DND-41 (cell line): ENCODE measurements at regions not wholly inside any gene's neighbourhood (a gene's known extent, or its start where the extent isn't known, plus 50 kb on each side); places are given as distances from the start of the nearest gene placed in this dataset.
"Not testable (repeated sequence)": the region's sequence is repeated elsewhere in the genome, so short reads cannot be mapped to it uniquely, and the experiment has no call there.

Experiments
- EZH2 ChIP-seq: IDR thresholded peaks from 3 replicates; pipeline ENCODE4 v1.6.1; 2012; ENCODE audit warnings: borderline replicate concordance, low read depth, mild to moderate bottlenecking, moderate library complexity, low read length, inconsistent platforms; ENCODE audit not compliant: severe bottlenecking
- TF ChIP-seq, protein P1 (sequence below): IDR thresholded peaks from 2 replicates; pipeline ENCODE4 v1.5.1; 2012; ENCODE audit warnings: borderline replicate concordance, low read length, moderate library complexity, mild to moderate bottlenecking; ENCODE audit not compliant: poor library complexity, severe bottlenecking; ENCODE audit errors: extremely low read depth

- TF ChIP-seq, protein P1, sequence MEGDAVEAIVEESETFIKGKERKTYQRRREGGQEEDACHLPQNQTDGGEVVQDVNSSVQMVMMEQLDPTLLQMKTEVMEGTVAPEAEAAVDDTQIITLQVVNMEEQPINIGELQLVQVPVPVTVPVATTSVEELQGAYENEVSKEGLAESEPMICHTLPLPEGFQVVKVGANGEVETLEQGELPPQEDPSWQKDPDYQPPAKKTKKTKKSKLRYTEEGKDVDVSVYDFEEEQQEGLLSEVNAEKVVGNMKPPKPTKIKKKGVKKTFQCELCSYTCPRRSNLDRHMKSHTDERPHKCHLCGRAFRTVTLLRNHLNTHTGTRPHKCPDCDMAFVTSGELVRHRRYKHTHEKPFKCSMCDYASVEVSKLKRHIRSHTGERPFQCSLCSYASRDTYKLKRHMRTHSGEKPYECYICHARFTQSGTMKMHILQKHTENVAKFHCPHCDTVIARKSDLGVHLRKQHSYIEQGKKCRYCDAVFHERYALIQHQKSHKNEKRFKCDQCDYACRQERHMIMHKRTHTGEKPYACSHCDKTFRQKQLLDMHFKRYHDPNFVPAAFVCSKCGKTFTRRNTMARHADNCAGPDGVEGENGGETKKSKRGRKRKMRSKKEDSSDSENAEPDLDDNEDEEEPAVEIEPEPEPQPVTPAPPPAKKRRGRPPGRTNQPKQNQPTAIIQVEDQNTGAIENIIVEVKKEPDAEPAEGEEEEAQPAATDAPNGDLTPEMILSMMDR: not testable (repeated sequence)
- not testable (repeated sequence) for TF ChIP-seq EZH2
Measured at GRCh38 chr7:39786440-39786839, 163.1 kb downstream of the RALA start.
